Lower leg skin (tissue), 4 donors: ENCODE measurements at regions not wholly inside any gene's neighbourhood (a gene's known extent, or its start where the extent isn't known, plus 50 kb on each side); places are given as distances from the start of the nearest gene placed in this dataset.
"Not testable (repeated sequence)": the region's sequence is repeated elsewhere in the genome, so short reads cannot be mapped to it uniquely, and the experiment has no call there.

Experiments
- DNase-seq, 2 donors: peaks; one replicate each; pipeline ENCODE4 v3.0.0-alpha.2; 2019; ENCODE audit warnings: low spot score in 2 of 2
- H3K4me3 ChIP-seq: fragments of 200-600 bp; sonication (generic); 2 replicates; pipeline ENCODE4 v1.5.1; 2017; ENCODE audit warnings: mild to moderate bottlenecking, low read depth; ENCODE audit not compliant: poor library complexity, severe bottlenecking
- CTCF ChIP-seq, 3 donors: fragments of 450-650 bp; IDR thresholded peaks; one replicate each; pipeline ENCODE4 v1.5.1; 2016; ENCODE audit warnings: antibody characterized with exemption in 3 of 3, mild to moderate bottlenecking in 3 of 3, moderate library complexity in 2 of 3
- POLR2A ChIP-seq, 2 donors: fragments of 450-650 bp; IDR thresholded peaks; one replicate each; pipeline ENCODE4 v1.6.1; 2016 to 2017; ENCODE audit warnings: antibody characterized with exemption in 2 of 2, mild to moderate bottlenecking in 1 of 2, moderate library complexity in 1 of 2
- WGBS, 2 donors: methylation state at CpG; one replicate each; pipeline ENCODE4 v1.1.5; 2018; 5-methylcytosine and 5-hydroxymethylcytosine counted together
- intact Hi-C: fragments of 100-400 bp; cut with DNase I; formaldehyde crosslinking; loops from one replicate; pipeline ENCODE4 v1.15.0; 2023; ENCODE audit warnings: low total_unique reads

- DNase-seq, result no peak
- TF ChIP-seq POLR2A (IDR thresholded peaks at IDR 0.05) (no peak), CTCF (IDR thresholded peaks at IDR 0.05) (no peak)
- WGBS, 2 donors, result 85% methylated on average over 4 of the region's 4 CpGs
- H3K4me3 ChIP-seq, result no peak overlapping the region
- intact Hi-C loops, result no loop called here
Observed at GRCh38 chr21:27525780-27526179, 558.9 kb upstream of the ADAMTS5 start.

- intact Hi-C loops, result no loop called here
- TF ChIP-seq POLR2A (IDR thresholded peaks at IDR 0.05) (no peak), CTCF (IDR thresholded peaks at IDR 0.05) (no peak)
- no peak for DNase-seq
- no peak overlapping the region for H3K4me3 ChIP-seq
Observed at GRCh38 chr21:27519361-27519760, 552.5 kb upstream of the ADAMTS5 start.

- intact Hi-C loops, H3K4me3 ChIP-seq, DNase-seq: not testable (repeated sequence)
- 84 to 86% methylated on average over 2 of the region's 2 CpGs for WGBS, 2 donors
Observed at GRCh38 chr21:27517177-27517576, 550.3 kb upstream of the ADAMTS5 start.

GRCh38 chr21:27515676-27516075 lies 548.8 kb upstream of the ADAMTS5 start:
- H3K4me3 ChIP-seq, result no peak overlapping the region
- no peak for DNase-seq
- TF ChIP-seq CTCF (IDR thresholded peaks at IDR 0.05), result no peak
- intact Hi-C loops, result no loop called here

GRCh38 chr21:27513825-27514224 lies 546.9 kb upstream of the ADAMTS5 start:
- H3K4me3 ChIP-seq, result no peak overlapping the region
- no peak for DNase-seq
- 79 to 83% methylated on average over 4 of the region's 4 CpGs for WGBS, 2 donors
- intact Hi-C loops, result no loop called here
- TF ChIP-seq POLR2A (IDR thresholded peaks at IDR 0.05), result no peak
- TF ChIP-seq CTCF (IDR thresholded peaks at IDR 0.05), result no peak

- TF ChIP-seq CTCF (IDR thresholded peaks at IDR 0.05) (no peak), POLR2A (IDR thresholded peaks at IDR 0.05) (no peak)
- intact Hi-C loops, result no loop called here
- WGBS, 2 donors, result 37 to 50% methylated on average over 1 of the region's 1 CpG
- DNase-seq, result no peak
- no peak overlapping the region for H3K4me3 ChIP-seq
Observed at GRCh38 chr21:27513016-27513415, 546.1 kb upstream of the ADAMTS5 start.

- intact Hi-C loops, result no loop called here
- no peak overlapping the region for H3K4me3 ChIP-seq
- DNase-seq, result no peak
- no peak for TF ChIP-seq POLR2A (IDR thresholded peaks at IDR 0.05)
- no peak for TF ChIP-seq CTCF (IDR thresholded peaks at IDR 0.05)
Observed at GRCh38 chr21:27511233-27511632, 544.3 kb upstream of the ADAMTS5 start.
